HL-60 (cell line): ENCODE measurements at regions not wholly inside any gene's neighbourhood (a gene's known extent, or its start where the extent isn't known, plus 50 kb on each side); places are given as distances from the start of the nearest gene placed in this dataset.

ENCODE experiments used
- DNase-seq, 2 experiments: peaks; one replicate each; pipeline ENCODE4 v3.0.0-alpha.2; 2010 to 2020; ENCODE audit warnings: low read depth in 1 of 2, low spot score in 1 of 2
- H3K27ac ChIP-seq: fragments of 250-450 bp; sonication (Bioruptor Pico); replicated peaks from 2 replicates; pipeline ENCODE4 v1.5.1; 2020; ENCODE audit warnings: mild to moderate bottlenecking, moderate library complexity
- H3K27me3 ChIP-seq: fragments of 250-450 bp; sonication (Bioruptor Pico); 2 replicates; pipeline ENCODE4 v1.5.1; 2021; ENCODE audit warnings: mild to moderate bottlenecking, moderate library complexity; ENCODE audit not compliant: insufficient read depth, poor library complexity, severe bottlenecking
- H3K4me3 ChIP-seq: replicated peaks from 2 replicates; pipeline ENCODE4 v1.5.1; 2011; ENCODE audit warnings: mild to moderate bottlenecking, control low read depth, low read length; ENCODE audit not compliant: insufficient read depth
- GABPA ChIP-seq: IDR thresholded peaks from 2 replicates; pipeline ENCODE4 v1.6.1; 2012; ENCODE audit warnings: low read depth
- POLR2AphosphoS5 ChIP-seq: IDR thresholded peaks from 2 replicates; pipeline ENCODE4 v1.6.1; 2012; ENCODE audit warnings: low read depth
- SPI1 ChIP-seq: IDR thresholded peaks from 2 replicates; pipeline ENCODE4 v1.6.1; 2012; ENCODE audit warnings: low read depth, mild to moderate bottlenecking, borderline replicate concordance
- TF ChIP-seq, protein P1 (sequence below): IDR thresholded peaks from one replicate; pipeline ENCODE4 v1.5.1; 2011; ENCODE audit warnings: low read length, control low read depth, inconsistent platforms; ENCODE audit not compliant: insufficient read depth
- TF ChIP-seq, protein P2 (sequence below): IDR thresholded peaks from 2 replicates; pipeline ENCODE4 v1.6.1; 2012; ENCODE audit warnings: low read depth; ENCODE audit not compliant: insufficient replicate concordance

DNA sequence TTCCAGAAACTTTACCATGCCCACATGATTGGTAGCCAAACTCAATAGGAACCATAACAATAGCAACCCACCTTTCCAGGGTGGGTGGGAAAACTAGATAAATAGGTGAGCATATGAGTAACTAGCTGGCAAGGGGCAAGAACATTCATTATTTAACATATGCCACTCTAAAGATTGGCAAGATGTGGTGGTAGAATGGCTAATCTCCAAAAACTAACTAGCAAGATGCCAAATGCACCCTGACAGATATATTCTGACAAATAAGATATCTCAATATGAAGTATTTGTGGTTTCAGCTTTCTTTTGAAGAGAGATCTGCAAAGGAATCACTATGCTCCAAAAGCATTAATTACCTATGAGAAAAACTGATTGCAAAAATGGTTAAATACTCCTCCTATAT lies 895.6 kb downstream of the TLE1 start:
- Histone ChIP-seq H3K27ac (no peak overlapping the region), H3K27me3 (no peaks in the 10 kb centered on the region), H3K4me3 (no peak overlapping the region)
- no peak for DNase-seq
- TF ChIP-seq GABPA = no peak
- TF ChIP-seq, protein P1, sequence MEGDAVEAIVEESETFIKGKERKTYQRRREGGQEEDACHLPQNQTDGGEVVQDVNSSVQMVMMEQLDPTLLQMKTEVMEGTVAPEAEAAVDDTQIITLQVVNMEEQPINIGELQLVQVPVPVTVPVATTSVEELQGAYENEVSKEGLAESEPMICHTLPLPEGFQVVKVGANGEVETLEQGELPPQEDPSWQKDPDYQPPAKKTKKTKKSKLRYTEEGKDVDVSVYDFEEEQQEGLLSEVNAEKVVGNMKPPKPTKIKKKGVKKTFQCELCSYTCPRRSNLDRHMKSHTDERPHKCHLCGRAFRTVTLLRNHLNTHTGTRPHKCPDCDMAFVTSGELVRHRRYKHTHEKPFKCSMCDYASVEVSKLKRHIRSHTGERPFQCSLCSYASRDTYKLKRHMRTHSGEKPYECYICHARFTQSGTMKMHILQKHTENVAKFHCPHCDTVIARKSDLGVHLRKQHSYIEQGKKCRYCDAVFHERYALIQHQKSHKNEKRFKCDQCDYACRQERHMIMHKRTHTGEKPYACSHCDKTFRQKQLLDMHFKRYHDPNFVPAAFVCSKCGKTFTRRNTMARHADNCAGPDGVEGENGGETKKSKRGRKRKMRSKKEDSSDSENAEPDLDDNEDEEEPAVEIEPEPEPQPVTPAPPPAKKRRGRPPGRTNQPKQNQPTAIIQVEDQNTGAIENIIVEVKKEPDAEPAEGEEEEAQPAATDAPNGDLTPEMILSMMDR = no peak
- TF ChIP-seq, protein P2, sequence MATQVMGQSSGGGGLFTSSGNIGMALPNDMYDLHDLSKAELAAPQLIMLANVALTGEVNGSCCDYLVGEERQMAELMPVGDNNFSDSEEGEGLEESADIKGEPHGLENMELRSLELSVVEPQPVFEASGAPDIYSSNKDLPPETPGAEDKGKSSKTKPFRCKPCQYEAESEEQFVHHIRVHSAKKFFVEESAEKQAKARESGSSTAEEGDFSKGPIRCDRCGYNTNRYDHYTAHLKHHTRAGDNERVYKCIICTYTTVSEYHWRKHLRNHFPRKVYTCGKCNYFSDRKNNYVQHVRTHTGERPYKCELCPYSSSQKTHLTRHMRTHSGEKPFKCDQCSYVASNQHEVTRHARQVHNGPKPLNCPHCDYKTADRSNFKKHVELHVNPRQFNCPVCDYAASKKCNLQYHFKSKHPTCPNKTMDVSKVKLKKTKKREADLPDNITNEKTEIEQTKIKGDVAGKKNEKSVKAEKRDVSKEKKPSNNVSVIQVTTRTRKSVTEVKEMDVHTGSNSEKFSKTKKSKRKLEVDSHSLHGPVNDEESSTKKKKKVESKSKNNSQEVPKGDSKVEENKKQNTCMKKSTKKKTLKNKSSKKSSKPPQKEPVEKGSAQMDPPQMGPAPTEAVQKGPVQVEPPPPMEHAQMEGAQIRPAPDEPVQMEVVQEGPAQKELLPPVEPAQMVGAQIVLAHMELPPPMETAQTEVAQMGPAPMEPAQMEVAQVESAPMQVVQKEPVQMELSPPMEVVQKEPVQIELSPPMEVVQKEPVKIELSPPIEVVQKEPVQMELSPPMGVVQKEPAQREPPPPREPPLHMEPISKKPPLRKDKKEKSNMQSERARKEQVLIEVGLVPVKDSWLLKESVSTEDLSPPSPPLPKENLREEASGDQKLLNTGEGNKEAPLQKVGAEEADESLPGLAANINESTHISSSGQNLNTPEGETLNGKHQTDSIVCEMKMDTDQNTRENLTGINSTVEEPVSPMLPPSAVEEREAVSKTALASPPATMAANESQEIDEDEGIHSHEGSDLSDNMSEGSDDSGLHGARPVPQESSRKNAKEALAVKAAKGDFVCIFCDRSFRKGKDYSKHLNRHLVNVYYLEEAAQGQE = no peak
- no peak for TF ChIP-seq POLR2AphosphoS5
- no peak for TF ChIP-seq SPI1

DNA sequence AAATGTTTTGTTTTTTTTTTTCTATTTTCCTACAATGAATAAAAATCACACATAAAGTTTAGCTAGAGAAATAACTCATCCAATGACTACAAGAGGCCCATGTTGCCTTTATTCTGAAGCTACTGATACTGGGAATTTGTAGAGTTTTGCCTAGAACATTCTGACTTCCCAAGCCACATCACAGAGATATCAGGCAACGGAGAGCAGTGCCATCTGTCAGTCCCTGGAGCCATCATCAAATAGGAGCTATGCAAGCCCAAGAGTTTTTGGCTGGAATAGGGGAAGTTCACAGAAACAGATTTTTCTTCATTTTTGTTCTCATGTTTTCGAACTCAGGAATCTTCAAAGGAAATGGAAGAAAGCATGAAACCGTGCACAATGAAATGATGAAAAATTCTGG lies 896.6 kb downstream of the TLE1 start:
- TF ChIP-seq, protein P2 = no peak
- TF ChIP-seq, protein P1 = no peak
- TF ChIP-seq GABPA = no peak
- TF ChIP-seq POLR2AphosphoS5 = no peak
- TF ChIP-seq SPI1 = no peak

DNA sequence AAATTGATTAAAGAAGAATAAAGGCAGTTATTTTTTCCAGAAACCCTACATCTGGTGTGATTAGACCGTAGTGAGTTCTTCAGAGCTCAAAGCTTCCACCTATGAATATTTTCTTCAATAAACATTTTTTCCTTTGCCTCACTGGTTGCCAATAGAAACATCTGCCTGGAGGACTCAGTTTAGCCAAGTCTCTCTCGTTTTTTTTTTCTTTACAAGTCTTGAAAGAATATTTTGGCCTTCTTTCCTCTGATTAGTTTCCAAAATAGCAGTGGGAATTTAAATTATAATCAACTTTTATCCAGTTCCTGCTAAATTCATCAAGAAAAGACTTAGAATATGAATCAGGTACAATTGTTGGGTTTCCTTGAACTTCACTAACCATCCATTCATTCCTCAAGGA lies 897.5 kb downstream of the TLE1 start:
- no peak overlapping the region for H3K4me3 ChIP-seq
- no peaks in the 10 kb centered on the region for H3K27me3 ChIP-seq
- no peak for DNase-seq
- TF ChIP-seq, protein P1 = no peak
- no peak for TF ChIP-seq POLR2AphosphoS5
- H3K27ac ChIP-seq = no peak overlapping the region

More for the DNA sequence above, 896.6 kb downstream of the TLE1 start:
- no peak overlapping the region for H3K27ac ChIP-seq
- DNase-seq = no peak
- H3K27me3 ChIP-seq = no peaks in the 10 kb centered on the region
- H3K4me3 ChIP-seq = no peak overlapping the region

DNA sequence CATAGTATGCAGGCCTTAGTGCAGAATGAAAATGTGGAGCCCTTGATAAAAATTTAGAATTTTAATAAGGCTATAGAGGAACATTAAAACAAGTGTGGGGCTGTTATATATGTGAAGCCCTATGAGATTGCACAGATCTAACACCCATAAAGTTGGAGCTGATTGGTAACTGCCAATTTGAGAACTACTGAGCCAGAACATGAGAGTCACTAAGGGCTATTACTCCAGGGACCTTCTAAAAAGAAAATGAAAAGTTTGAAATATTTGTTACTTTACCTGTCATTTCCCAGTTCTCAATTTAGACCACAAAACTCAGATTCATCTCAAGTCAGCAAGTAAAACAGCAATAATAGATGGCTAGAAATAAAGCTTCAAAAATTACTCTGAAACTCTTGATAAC lies 898.6 kb downstream of the TLE1 start:
- TF ChIP-seq, protein P2 = no peak
- TF ChIP-seq, protein P1 = no peak
- no peak for TF ChIP-seq POLR2AphosphoS5
- TF ChIP-seq GABPA = no peak
- TF ChIP-seq SPI1 = no peak
- no peak overlapping the region for H3K27ac ChIP-seq
- no peaks in the 10 kb centered on the region for H3K27me3 ChIP-seq
- no peak overlapping the region for H3K4me3 ChIP-seq
- no peak for DNase-seq
